ENCODE measurements at regions not wholly inside any gene's neighbourhood (a gene's known extent, or its start where the extent isn't known, plus 50 kb on each side); places are given as distances from the start of the nearest gene placed in this dataset.
"Not testable (repeated sequence)": the region's sequence is repeated elsewhere in the genome, so short reads cannot be mapped to it uniquely, and the experiment has no call there.

DNA sequence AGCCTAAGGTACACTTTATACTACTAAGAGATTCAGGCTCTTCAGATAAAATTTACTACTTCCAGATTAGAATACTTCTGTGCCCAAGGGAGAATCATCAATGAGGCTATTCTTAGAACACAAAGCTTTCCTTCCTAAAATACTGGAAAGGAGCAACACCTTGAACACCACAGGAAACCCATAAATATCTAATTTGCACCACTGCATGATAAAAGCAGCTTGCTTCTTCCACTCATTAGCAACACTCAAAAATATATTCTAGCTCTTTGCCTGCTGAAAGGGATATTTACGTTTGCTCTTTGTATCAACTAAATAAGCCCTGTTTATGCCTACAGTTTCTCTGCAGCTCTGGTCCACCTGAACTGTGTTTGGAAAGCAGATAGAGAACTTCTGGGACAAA is 284.3 kb downstream of the RWDD3 start:
- DNase-seq = no peak

DNA sequence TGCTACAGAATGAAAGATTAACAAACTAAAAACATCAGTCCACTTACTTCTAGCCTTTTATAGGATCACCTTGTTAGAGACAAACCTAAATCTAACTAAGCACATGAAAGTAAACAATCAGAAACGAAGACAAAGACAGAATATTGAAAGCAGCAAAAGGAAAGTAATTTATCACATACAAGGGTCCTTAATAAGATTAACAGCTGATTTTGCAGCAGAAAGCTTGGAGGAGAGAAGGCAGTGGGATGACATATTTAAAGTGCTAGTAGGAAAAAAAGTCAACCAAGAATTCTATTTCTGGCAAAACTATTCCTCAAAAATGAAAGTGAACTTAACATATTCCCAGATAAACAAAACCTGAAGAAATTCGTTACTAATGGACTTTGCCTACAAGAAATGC is 286.4 kb downstream of the RWDD3 start:
- no peak for DNase-seq

DNA sequence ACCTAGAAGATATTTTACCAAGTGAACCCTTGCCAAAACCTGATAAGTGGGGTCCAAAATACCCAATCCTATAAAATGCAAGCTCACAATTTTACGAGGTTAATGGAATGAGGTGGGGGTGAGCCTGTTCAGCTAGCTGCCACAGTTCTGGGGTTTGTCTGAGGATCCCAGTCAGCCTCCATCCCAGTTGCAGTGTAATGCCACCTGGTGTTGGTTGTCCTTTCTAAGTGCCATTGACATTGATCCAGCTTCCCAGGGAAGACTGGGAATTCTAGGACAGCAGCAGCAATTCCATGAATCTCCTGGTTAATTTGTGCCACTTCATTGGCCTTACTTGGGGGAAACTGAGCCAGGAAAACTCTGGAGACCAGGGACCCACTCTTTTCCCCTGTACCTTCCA is 298.3 kb downstream of the RWDD3 start:
- DNase-seq = no peak

DNA sequence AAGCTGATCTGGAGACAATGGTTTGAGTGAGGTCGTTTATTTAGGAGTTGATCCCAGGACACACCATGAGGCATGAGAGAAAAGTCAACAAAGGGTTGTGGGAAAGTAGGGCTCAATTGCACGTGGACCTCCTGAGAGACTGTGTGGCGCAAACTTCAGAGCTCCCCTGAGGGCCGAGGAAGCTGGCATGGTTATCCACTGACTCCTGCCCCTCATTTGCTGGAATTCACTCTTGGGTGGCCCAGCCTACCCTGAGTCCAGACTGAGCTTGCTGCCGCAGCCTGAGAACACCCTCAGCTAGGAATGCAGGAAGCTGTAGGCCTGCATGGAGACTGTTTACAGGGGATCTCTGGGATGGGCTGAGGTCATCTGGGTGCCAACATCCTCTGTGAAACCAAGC is 301.0 kb downstream of the RWDD3 start:
- no peak for DNase-seq

DNA sequence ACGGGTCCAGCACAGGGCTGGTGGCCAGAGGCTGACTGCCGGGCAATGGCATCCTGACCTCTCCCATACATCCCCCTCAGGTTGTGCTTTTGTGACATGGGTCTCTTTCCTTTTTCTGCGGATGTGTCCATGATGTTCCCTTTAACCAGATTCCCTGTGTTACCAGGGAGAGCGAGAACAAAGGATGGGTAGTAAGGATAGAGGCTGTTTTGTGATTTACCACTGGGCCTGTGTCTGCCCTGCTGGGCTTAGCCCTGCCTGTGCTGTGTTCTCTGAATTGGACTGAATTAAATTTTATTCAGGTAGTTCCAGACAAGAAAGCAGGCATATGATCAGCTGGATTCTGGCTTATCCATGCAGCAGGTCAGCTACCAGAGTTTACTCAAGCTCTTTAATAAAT is 301.6 kb downstream of the RWDD3 start:
- DNase-seq = no peak

DNA sequence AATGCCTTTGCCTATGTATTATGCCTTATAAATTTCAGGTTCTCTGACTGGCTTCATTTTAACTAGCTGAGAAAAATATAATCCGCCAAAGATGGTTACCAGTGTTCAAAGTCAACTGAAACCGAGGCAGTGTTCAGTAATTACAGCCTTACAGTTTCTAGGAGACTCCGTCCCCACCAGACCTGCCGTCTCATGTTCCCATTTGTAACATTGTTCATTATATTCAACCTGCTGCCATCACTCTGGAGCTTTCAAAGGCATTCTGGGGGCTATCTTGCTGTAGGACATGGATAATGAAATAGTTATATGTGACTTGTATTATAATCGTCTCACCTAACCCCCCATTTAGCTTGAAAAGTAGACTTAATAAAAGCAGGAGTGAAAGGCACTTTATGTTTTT is 302.5 kb downstream of the RWDD3 start:
- no peak for DNase-seq

DNA sequence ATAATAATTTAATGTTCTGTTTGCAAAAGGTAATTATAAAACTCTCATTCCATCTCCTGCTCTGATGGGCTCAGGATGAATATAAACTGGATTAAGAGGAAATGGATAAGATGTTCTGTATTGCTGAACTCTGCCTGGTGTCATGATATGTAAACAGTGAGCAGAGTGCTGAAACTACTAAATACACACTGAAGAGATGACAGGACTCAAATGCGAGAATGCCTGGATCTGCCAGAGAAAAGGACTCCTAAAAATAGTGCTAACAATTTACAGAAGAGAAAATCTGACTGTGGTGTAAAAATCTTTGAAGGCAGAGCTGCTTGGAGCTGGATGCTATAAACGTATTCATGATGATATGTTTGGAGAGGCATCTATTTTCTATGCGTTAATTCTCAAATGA is 303.2 kb downstream of the RWDD3 start:
- DNase-seq = peak in 4 of 56 donors; percentile 1 to 14 (median 6)

DNA sequence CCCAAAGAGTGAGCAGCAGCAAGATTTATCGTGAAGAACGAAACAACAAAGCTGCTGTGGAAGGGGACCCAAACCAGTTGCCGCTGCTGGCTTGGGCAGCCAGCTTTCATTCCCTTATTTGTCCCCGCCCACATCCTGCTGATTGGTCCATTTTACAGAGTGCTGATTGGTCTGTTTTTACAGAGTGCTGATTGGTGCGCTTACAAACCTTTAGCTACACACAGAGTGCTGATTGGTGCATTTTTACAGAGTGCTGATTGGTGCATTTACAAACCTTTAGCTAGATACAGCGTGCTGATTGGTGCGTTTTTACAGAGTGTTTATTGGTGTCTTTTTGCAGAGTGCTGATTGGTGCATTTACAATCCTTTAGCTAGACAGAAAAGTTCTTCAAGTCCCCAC is 304.2 kb downstream of the RWDD3 start:
- not testable (repeated sequence) for DNase-seq

DNA sequence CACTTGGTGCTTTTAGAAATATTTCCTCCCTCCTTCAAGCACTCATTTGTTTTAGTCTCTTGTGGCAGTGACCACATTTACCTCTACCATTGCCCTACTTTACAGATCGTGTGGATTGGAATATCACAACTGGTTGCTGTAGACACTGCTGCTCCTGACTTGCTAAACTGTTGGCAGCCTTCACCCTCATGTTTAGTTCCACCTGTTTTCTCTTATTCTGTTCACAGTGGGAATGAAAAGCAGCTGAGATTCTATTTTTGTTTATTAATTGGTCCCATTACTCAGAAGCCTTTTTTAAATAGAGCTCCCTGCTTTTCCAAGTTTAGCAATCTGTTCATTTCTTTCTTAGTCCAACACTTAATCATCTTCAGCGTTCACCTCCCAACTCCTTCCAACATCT is 308.9 kb downstream of the RWDD3 start:
- DNase-seq = no peak

DNA sequence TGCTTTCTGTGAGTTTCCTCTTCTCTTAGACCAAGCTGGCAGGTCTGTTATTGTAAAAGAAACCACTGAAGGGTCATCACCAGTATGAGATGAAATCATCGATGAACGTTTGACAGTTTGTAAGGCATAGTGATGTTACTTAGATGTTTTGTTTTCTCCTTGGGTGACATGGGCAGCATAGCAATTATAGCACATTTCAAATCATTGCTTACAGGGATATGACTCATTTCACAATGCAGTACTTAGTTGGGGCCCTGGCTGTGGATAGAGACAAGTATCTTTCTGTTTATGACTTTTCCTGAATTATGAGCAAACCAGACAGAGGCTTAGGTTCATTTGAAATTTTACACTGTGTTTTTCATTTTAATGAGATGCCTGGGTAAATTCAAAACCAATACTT is 313.0 kb downstream of the RWDD3 start:
- DNase-seq = no peak

DNA sequence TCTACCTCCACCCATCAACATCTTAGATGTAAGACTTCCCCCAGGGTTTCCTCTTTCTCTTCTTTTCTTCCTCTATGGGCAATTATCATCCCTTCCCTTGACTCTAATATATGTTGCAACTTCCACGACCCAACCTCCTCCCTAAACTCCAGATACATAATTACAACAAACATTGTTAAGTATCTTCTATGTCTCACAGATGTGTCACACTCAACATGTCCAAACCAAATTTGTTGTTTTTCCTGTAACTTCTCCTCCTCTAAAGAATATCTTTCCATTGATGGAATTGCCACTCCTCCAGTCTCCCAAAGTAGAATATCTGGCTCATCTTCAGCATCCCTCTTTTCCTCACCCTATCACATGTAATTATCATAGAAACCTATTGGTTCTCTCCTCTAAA is 314.2 kb downstream of the RWDD3 start:
- no peak for DNase-seq

DNA sequence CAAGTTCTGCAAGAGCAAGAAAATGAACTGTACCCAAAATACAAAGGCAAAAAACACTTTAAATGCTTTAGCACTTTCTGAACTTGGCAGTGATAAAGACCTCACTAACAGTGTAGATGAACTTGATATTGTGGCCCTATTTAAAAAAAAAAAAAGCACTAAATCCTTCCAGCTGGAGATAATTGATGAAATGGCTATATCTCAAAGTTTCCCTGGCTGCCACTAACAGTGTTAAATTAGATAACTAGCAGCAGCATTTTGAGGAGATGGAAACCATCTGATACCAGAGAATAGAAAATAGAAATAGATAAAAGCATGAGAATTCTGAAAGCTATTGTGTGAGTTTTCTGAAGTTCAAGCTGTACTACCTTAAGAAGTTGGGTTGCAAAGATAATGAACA is 317.2 kb downstream of the RWDD3 start:
- no peak for DNase-seq

DNA sequence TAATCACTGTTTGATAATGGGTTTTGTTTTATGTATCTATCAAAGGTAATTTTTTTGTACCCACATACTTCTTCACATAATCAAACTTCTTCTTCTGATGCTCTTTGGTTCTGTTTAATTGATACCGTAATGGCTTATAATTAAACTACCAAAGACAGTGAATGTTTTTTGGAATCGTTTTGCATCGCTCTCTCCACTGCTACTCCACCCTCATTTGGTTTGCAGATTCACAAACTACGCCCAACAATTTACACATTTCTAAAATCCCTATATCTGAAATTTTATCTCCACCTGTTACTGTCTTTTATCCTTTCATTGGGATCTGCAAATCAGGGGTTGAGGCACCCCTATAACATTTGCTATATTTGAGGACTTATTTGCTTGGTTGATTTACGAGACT is 319.6 kb downstream of the RWDD3 start:
- no peak for DNase-seq

DNA sequence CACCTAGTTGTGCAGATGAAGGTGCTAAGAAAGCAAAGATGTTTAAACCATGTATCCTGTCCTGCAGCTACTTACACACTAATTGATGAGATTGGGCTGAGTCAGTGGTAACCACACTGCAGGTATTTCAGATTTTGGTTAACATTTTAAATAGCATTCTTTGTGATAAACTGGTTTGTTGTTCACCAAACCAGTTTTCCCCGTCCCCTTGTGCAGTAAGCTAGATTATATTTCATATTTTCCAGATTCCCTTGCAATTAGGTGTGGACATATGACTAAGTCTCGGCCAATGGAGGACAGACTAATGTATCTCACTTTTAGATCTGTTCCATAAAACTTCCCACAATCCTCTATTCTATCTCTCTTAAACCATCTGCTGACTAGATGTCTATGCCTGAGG is 320.4 kb downstream of the RWDD3 start:
- DNase-seq = no peak

DNA sequence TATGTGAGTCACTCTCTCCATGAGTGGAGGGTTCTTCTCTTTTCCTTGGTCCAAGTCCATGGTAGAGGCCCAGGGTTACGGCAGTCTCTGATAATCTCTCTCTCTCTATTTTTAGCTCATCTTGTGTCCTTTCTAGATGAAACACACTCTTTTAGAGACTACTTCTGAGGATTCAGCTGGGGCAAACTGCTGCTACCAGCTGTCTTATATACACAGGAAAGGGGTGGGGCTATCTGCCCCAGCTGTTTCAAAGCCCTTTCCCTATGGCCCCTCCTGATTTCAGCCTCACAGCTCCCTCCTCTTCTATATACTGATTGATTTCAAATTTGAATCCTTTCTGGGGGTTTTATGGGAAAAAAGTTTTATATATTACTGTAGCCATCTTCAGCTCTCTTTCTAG is 324.8 kb downstream of the RWDD3 start:
- no peak for DNase-seq

DNA sequence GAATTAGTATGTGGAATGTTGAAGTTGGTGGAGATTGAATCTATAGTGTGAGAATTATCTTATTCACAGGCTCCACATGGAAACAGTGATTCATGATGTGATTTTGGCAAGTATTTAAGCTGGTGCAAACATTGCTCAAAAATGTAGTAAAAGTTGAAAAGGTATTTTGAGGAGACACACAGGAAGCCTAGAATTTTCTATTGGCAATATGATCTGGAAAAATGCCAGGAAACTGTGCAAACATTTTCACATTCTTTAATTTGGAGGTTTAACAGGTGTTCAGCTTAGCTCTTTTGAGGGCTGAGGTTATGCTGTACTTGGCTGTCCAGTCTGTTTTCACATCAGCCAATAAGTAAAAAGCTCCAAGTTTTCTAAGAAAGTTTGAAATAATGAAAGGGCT is 327.3 kb downstream of the RWDD3 start:
- no peak for DNase-seq

DNA sequence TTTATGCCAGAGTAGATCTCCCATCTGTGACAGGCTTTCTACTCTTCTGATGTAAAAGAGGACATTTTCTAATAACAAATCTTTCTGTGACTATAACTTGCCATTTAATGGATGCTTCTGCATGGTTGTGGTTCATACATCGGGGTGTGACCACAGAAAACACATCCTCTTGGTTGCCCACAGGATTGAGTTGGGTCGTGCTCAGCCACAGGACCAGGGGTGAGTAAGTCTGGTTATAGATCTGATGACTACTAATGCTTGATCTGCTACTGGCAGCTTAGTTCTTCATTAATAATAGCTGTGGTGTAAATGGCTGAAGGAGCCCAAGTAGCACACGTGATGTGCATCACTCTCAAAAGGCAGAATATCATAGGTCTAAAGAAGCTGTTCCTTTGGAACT is 328.2 kb downstream of the RWDD3 start:
- DNase-seq = no peak

DNA sequence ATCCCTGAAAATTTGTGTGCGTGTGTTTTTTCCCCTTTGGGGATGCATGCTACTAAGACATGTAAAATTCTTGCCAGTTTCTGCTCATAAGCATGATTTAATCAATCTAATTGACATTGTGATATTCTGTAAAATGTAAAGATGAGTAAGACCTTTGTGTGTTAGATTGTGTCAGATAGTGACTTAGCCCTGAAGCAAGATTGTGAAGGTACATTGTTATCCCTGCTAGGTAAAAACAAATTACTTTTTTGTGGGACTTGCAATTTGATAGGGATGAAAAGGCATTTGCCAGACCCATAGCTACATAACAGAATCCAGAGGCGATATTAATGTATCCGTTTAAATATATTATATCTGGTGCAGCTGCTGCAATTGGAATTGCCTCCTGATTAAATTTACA is 338.0 kb downstream of the RWDD3 start:
- no peak for DNase-seq

DNA sequence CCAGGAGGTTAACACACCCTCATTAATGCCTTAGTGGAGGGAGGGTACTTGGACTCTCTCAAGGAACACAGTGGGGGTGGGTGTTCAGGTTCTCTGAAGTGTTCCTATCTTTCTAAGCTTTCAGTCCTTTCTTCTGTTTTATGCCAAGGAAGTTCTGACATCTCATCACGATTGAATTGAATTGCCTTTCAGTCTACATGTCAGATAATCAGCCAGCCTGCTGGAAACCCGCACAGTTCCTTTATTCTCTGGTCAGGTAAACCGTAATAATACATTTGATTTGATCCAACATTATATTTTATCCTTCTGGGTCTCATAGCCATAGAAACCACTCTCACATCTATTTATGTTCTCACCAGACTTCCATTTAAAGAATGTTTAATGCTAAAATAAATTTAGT is 339.0 kb downstream of the RWDD3 start:
- no peak for DNase-seq

DNA sequence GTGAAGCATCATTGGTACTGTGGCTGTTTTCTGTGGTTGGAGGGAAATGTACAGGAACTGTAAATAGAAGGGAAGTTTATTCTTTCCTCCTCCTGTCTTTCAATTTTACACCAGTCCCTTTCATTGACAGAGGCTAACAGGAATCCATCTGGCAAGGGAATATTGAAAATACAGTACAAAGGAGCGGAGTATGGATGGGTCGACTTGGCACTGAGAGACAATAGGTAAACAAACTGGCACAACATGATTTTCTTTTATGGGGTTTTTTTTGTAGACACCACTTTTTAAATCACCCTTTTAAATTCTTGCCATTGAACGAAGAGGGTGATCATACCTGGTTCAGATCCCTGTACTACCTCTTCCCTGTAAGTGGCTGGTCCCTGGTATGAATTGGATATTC is 341.3 kb downstream of the RWDD3 start:
- DNase-seq = no peak

DNA sequence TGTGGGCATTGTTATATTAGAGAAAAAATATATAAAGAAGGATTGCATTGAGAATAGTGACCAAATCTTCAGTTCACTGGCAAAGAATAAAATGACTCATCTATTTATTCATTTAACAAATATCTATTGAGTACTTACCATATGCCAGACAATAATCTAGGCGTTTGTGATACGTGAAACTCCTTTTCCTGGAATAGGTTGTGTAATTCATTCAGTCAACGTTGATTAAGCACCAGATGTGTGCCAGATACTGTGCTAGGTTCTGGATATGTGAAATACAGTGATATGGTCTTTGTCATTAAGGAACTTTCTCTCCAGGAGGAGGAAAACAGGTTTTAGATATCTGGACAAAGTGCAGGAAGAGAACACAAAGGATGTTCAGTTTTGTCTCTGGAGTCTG is 344.5 kb downstream of the RWDD3 start:
- DNase-seq = no peak

DNA sequence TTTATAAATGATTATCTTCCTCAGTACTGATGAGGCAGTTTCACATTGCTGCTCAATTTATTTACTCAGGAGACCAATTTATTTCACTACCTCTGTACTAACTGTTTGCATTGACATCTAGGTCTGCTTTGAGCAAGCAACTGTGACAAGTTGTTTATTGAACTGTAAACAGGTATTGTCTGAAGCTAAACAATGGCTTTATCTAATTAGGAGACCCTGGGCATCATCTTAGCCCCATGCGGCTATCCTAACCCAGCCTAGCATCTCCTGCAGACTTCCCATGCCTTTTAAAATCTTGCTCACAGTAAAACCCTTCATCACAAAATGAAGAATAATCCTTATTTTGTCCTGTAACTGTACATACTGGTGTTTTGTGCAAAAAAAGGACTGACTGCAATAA is 348.2 kb downstream of the RWDD3 start:
- no peak for DNase-seq

DNA sequence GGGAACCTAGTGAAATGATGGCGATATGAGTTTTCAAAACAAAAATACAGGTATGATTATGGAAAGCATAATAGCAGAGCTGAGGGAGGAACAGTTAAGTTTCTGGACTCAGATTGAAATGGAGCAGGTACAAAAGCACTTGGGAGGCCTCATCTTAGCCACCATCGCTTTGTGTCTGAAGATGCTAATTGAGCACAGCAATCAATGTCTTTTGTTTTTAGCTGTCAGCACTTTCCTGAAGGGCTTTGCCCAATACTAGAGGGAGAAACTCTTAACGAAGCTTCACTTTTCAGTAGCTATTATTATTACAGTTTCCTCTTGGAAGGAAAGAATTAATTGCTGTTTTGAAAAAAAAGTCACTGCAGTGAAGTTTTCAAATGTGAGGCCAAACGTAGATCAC is 348.7 kb downstream of the RWDD3 start:
- DNase-seq = no peak

DNA sequence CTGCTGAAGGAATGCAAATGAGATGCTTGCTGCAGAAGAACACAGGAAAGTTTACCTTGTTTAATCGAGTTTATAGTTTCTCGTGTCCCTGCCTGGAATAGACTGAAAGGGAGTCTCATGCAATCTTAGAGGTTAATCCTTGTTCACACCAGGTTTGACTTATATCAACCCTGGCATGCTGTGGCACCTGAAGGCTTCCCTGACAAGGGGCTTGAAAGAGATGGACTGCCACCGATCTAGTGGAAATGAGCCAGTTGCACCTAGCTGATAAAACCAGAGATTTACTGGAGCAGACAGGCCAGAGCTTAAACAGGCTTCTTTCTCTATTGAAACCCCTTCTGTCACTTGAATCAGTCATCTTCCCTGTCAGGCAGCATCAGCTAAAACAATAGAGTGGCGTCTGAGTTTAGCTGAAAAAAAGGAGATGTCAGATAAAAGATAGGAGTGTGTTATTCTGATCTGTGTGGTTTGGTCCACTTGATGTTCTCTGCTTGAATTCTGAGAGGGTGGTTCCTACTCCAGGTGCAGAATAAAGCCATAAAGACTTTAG is 349.7 kb downstream of the RWDD3 start:
- DNase-seq = no peak

DNA sequence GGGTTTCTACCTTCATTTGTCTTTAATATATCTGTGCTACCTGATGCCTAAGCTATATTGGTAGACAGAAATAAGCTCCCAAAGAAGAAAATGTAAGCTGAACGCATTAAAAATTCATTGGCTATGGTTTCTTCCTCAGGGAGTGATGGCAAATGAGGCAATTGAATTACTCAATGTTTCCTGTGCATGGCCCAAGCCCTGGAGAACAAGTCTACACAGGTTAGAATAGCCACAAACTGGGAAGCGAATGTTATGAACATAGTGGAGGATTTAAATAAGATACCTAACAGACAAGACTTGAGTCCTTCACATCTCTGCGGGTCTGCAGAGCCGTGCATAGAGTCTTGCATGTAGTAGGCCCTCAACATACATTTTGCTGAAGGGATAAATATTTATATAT is 350.3 kb downstream of the RWDD3 start:
- DNase-seq = no peak
